Neutrophil (primary cell): ENCODE measurements at regions not wholly inside any gene's neighbourhood (a gene's known extent, or its start where the extent isn't known, plus 50 kb on each side); places are given as distances from the start of the nearest gene placed in this dataset.
A peak's percentile ranks its signal among the peaks of the same experiment; 100 is the strongest.
"Not testable (repeated sequence)": the region's sequence is repeated elsewhere in the genome, so short reads cannot be mapped to it uniquely, and the experiment has no call there.

Experiments
- H3K27ac ChIP-seq: fragments of 200-600 bp; sonication (generic); 2 replicates; pipeline ENCODE4 v1.5.1; 2016; ENCODE audit warnings: mild to moderate bottlenecking, moderate library complexity
- H3K27me3 ChIP-seq: fragments of 200-600 bp; sonication (generic); 2 replicates; pipeline ENCODE4 v1.6.0; 2016; ENCODE audit warnings: mild to moderate bottlenecking
- H3K36me3 ChIP-seq: fragments of 200-600 bp; sonication (generic); 2 replicates; pipeline ENCODE4 v1.5.1; 2017
- H3K4me1 ChIP-seq, 2 experiments: fragments of 200-600 bp in 1 of 2; sonication (generic) in 1 of 2; 1 replicate in 1 of 2; 2 replicates in 1 of 2; pipeline versions ENCODE4 v1.5.1 to v1.6.1; 2013 to 2016; ENCODE audit warnings: low read depth in 1 of 2, low read length in 1 of 2, mild to moderate bottlenecking in 1 of 2, moderate library complexity in 1 of 2; ENCODE audit not compliant: control insufficient read depth in 1 of 2, insufficient read depth in 1 of 2
- H3K4me3 ChIP-seq, 2 experiments: fragments of 200-600 bp in 1 of 2; sonication (generic) in 1 of 2; 1 replicate in 1 of 2; 2 replicates in 1 of 2; pipeline ENCODE4 v1.5.1; 2013 to 2016; ENCODE audit warnings: low read depth in 1 of 2, low read length in 1 of 2, mild to moderate bottlenecking in 1 of 2, moderate library complexity in 1 of 2
- H3K9me3 ChIP-seq: fragments of 200-600 bp; sonication (generic); 2 replicates; pipeline ENCODE4 v1.5.1; 2016
- TF ChIP-seq, protein P1 (sequence below): fragments of 200-600 bp; sonication (generic); IDR thresholded peaks from 2 replicates; pipeline ENCODE4 v1.5.1; 2016; ENCODE audit warnings: antibody characterized with exemption

DNA sequence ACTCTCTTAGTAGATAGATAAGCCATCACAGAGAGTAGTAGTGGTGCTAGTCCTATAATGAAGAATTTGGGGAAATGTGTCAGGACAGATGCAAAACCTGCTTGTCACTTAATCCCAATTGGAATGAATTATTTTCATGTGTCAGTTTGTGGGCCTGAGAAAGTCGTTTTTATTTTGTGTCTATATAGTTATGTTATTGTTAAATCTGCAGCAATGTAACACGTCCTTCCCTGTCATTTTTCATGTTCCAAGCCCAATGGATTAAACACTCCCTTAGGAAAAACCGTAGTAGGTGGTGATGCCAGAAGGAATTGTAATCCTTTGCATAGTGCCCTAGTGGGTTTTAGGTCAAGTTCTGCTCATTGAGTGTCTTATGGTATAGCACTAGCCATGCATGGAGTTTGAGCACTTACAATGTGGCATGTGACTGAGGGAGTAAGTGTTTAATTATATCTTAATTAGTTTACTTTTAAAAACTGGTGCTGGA lies 105.9 kb upstream of the PRSS16 start:
- H3K36me3 ChIP-seq: peaks cover 3% of the 10 kb centered on the region
- TF ChIP-seq, protein P1, sequence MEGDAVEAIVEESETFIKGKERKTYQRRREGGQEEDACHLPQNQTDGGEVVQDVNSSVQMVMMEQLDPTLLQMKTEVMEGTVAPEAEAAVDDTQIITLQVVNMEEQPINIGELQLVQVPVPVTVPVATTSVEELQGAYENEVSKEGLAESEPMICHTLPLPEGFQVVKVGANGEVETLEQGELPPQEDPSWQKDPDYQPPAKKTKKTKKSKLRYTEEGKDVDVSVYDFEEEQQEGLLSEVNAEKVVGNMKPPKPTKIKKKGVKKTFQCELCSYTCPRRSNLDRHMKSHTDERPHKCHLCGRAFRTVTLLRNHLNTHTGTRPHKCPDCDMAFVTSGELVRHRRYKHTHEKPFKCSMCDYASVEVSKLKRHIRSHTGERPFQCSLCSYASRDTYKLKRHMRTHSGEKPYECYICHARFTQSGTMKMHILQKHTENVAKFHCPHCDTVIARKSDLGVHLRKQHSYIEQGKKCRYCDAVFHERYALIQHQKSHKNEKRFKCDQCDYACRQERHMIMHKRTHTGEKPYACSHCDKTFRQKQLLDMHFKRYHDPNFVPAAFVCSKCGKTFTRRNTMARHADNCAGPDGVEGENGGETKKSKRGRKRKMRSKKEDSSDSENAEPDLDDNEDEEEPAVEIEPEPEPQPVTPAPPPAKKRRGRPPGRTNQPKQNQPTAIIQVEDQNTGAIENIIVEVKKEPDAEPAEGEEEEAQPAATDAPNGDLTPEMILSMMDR: no peak
- no peaks in the 10 kb centered on the region for H3K9me3 ChIP-seq
- H3K27me3 ChIP-seq: no peaks in the 10 kb centered on the region
- H3K4me3 ChIP-seq: no peak overlapping the region
- no peak overlapping the region for H3K27ac ChIP-seq
- H3K4me1 ChIP-seq: peaks cover 34 to 41% of the 10 kb centered on the region in 2 experiments

DNA sequence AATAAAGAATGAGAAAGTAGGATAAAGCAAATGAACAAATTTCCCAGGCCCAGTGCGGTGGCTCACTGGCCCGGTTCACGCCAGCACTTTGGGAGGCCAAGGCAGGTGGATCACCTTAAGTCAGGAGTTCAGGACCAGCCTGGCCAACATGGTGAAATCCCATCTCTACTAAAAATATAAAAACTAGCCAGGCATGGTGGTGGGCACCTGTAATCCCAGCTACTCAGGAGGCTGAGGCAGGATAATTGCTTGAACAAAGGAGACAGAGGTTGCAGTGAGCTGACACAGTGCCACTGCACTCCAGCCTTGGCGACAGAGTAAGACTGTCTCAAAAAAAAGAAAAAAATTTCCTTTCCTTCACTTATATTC lies 104.5 kb upstream of the PRSS16 start:
- H3K4me1 ChIP-seq: peaks cover 45 to 50% of the 10 kb centered on the region in 2 experiments

DNA sequence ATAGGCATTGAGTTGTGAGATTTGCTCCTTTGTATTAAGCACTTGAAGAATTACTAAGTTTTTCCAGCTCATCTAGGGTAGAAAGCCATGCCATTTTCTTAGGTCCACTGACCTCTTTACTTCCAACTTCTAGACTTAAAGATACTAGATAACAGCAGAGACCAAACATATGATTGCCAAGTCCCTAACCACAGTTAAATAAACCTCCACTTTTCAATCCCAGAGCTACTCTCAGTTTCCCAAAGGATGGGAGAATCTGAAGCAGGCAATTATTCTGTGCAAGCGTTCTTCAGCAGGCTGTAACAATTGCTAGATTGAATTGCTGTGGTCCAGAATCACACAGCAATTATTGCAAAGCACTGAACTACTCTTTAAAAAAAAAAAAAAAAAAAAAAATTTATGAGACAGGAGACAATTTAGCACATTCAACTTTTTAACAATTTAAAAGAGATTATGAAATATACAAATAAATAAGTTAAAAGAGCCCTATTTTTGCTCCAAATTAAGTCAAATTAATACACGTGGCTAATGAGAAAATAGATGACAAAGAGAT lies 104.0 kb upstream of the PRSS16 start:
- peaks cover 7% of the 10 kb centered on the region for H3K9me3 ChIP-seq
- H3K4me3 ChIP-seq: no peak overlapping the region
- H3K4me1 ChIP-seq: peaks cover 45 to 50% of the 10 kb centered on the region in 2 experiments
- H3K36me3 ChIP-seq: peaks cover 3% of the 10 kb centered on the region
- TF ChIP-seq, protein P1: no peak
- no peak overlapping the region for H3K27ac ChIP-seq
- H3K27me3 ChIP-seq: no peaks in the 10 kb centered on the region

More for the DNA sequence above, 104.5 kb upstream of the PRSS16 start:
- H3K4me3 ChIP-seq, H3K9me3 ChIP-seq, H3K36me3 ChIP-seq, H3K27me3 ChIP-seq, H3K27ac ChIP-seq: not testable (repeated sequence)

DNA sequence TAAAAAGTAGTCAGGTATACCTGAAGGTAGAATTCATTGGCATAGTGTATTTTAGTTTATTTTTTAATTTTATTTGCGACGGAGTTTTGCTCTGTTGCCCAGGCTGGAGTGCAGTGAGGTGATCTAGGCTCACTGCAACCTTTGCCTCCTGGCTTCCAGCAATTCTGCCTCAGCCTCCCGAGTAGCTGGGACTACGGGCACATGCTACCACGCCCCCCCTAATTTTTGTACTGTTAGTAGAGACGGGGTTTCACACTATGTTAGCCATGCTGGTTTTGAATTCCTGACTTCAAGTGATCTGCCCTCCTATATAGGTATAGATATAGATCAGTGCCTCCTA lies 102.8 kb upstream of the PRSS16 start:
- TF ChIP-seq, protein P1: no peak
- peaks cover 7% of the 10 kb centered on the region for H3K9me3 ChIP-seq
- no peak overlapping the region for H3K4me3 ChIP-seq
- H3K27ac ChIP-seq: no peak overlapping the region
- no peaks in the 10 kb centered on the region for H3K27me3 ChIP-seq
- H3K4me1 ChIP-seq: peaks cover 34 to 39% of the 10 kb centered on the region in 2 experiments
- H3K36me3 ChIP-seq: peaks cover 3% of the 10 kb centered on the region

- Histone ChIP-seq H3K27ac (peak overlapping the region; percentile 78), H3K4me1 (peaks cover 29 to 35% of the 10 kb centered on the region in 2 experiments), H3K9me3 (peaks cover 7% of the 10 kb centered on the region), H3K4me3 (peak overlapping the region; percentile 67 to 77), H3K36me3 (peaks cover 3% of the 10 kb centered on the region), H3K27me3 (no peaks in the 10 kb centered on the region)
- TF ChIP-seq, protein P1: no peak
Observed at GRCh38 chr6:27145731-27146455, 101.6 kb upstream of the PRSS16 start.

DNA sequence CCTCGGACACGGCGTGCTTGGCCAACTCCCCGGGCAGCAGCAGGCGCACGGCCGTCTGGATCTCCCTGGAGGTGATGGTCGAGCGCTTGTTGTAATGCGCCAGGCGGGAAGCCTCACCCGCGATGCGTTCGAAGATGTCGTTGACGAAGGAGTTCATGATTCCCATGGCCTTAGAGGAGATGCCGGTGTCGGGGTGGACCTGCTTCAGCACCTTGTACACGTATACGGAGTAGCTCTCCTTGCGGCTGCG lies 101.1 kb upstream of the PRSS16 start:
- Histone ChIP-seq H3K27ac (peak overlapping the region; percentile 78), H3K4me1 (peaks cover 29 to 35% of the 10 kb centered on the region in 2 experiments), H3K4me3 (peak overlapping the region; percentile 67 to 77)
- H3K36me3 ChIP-seq, H3K9me3 ChIP-seq, H3K27me3 ChIP-seq: not testable (repeated sequence)
